ENCODE measurements at regions not wholly inside any gene's neighbourhood (a gene's known extent, or its start where the extent isn't known, plus 50 kb on each side); places are given as distances from the start of the nearest gene placed in this dataset.

- no peak overlapping the region for H4K5ac ChIP-seq (ENCODE audit: low read length)
- no CpG with 5 or more reads among the region's 1 CpG for WGBS (ENCODE audit: extremely low coverage, insufficient coverage, low lambda C conversion rate)
- no peak overlapping the region for H4K8ac ChIP-seq (ENCODE audit: low read depth, low read length)
- no peak overlapping the region for H2BK120ac ChIP-seq (ENCODE audit: low read depth, low read length)
- H3K79me2 ChIP-seq (ENCODE audit: control insufficient read depth, insufficient read depth, low read length): peaks cover 4% of the 10 kb centered on the region
- no peak overlapping the region for H3K4ac ChIP-seq (ENCODE audit: low read depth, low read length)
- no peak overlapping the region for H3K4me2 ChIP-seq (ENCODE audit: low read length)
- no peak overlapping the region for H3K27ac ChIP-seq (ENCODE audit: low read depth, low read length)
- H3K9ac ChIP-seq (ENCODE audit: low read length): no peak overlapping the region
- H3K79me1 ChIP-seq (ENCODE audit: low read length): peaks cover 5% of the 10 kb centered on the region
- H3K4me3 ChIP-seq (ENCODE audit: low read length): no peak overlapping the region
- no peak overlapping the region for H2BK15ac ChIP-seq (replicated peaks; ENCODE audit: low read depth)
- H3K27me3 ChIP-seq (ENCODE audit: insufficient read depth, low read length, poor library complexity): no peaks in the 10 kb centered on the region
- H3K18ac ChIP-seq (ENCODE audit: low read length): no peak overlapping the region
- H3K36me3 ChIP-seq (ENCODE audit: control insufficient read depth, insufficient read depth, low read length): no peaks in the 10 kb centered on the region
- no peak overlapping the region for H2AK5ac ChIP-seq (ENCODE audit: low read length)
- H3K56ac ChIP-seq (ENCODE audit: low read length): no peak overlapping the region
- no peak for DNase-seq
- H2BK5ac ChIP-seq (ENCODE audit: low read length): no peak overlapping the region
- no peak overlapping the region for H3K23ac ChIP-seq (ENCODE audit: low read length)
- no peaks in the 10 kb centered on the region for H3K4me1 ChIP-seq (ENCODE audit: control insufficient read depth, low read depth, low read length)
Measured at GRCh38 chr14:89588840-89589296, 171.8 kb upstream of the FOXN3 start.

- peaks cover 5% of the 10 kb centered on the region for H3K79me1 ChIP-seq (ENCODE audit: low read length)
- H3K79me2 ChIP-seq (ENCODE audit: control insufficient read depth, insufficient read depth, low read length): peaks cover 4% of the 10 kb centered on the region
- no peak overlapping the region for H2BK15ac ChIP-seq (replicated peaks; ENCODE audit: low read depth)
- H3K18ac ChIP-seq (ENCODE audit: low read length): no peak overlapping the region
- no peaks in the 10 kb centered on the region for H3K27me3 ChIP-seq (ENCODE audit: insufficient read depth, low read length, poor library complexity)
- H3K4me2 ChIP-seq (ENCODE audit: low read length): no peak overlapping the region
- H2BK120ac ChIP-seq (ENCODE audit: low read depth, low read length): no peak overlapping the region
- no peak overlapping the region for H4K5ac ChIP-seq (ENCODE audit: low read length)
- no peak for DNase-seq
- H3K4me1 ChIP-seq (ENCODE audit: control insufficient read depth, low read depth, low read length): no peaks in the 10 kb centered on the region
- no peak overlapping the region for H2AK5ac ChIP-seq (ENCODE audit: low read length)
- WGBS (ENCODE audit: extremely low coverage, insufficient coverage, low lambda C conversion rate): no CpG with 5 or more reads among the region's 5 CpGs
- H2BK5ac ChIP-seq (ENCODE audit: low read length): no peak overlapping the region
- H3K9ac ChIP-seq (ENCODE audit: low read length): no peak overlapping the region
- no peak overlapping the region for H3K27ac ChIP-seq (ENCODE audit: low read depth, low read length)
- H3K36me3 ChIP-seq (ENCODE audit: control insufficient read depth, insufficient read depth, low read length): no peaks in the 10 kb centered on the region
- H3K4me3 ChIP-seq (ENCODE audit: low read length): no peak overlapping the region
- no peak overlapping the region for H3K4ac ChIP-seq (ENCODE audit: low read depth, low read length)
- H3K23ac ChIP-seq (ENCODE audit: low read length): no peak overlapping the region
- H4K8ac ChIP-seq (ENCODE audit: low read depth, low read length): no peak overlapping the region
- H3K56ac ChIP-seq (ENCODE audit: low read length): no peak overlapping the region
Measured at GRCh38 chr14:89588016-89588415, 171.0 kb upstream of the FOXN3 start.

GRCh38 chr14:89587136-89587420 is 170.0 kb upstream of the FOXN3 start:
- Histone ChIP-seq H3K79me1 (ENCODE audit: low read length) (peaks cover 5% of the 10 kb centered on the region), H3K4me1 (ENCODE audit: control insufficient read depth, low read depth, low read length) (no peaks in the 10 kb centered on the region), H3K4me3 (ENCODE audit: low read length) (no peak overlapping the region), H3K9ac (ENCODE audit: low read length) (no peak overlapping the region), H3K18ac (ENCODE audit: low read length) (no peak overlapping the region), H2BK120ac (ENCODE audit: low read depth, low read length) (no peak overlapping the region), H3K36me3 (ENCODE audit: control insufficient read depth, insufficient read depth, low read length) (no peaks in the 10 kb centered on the region), H2BK5ac (ENCODE audit: low read length) (no peak overlapping the region), H4K8ac (ENCODE audit: low read depth, low read length) (no peak overlapping the region), H2BK15ac (replicated peaks; ENCODE audit: low read depth) (no peak overlapping the region), H3K4ac (ENCODE audit: low read depth, low read length) (no peak overlapping the region), H3K27ac (ENCODE audit: low read depth, low read length) (no peak overlapping the region), H3K27me3 (ENCODE audit: insufficient read depth, low read length, poor library complexity) (no peaks in the 10 kb centered on the region), H3K23ac (ENCODE audit: low read length) (no peak overlapping the region), H3K4me2 (ENCODE audit: low read length) (no peak overlapping the region), H3K56ac (ENCODE audit: low read length) (no peak overlapping the region), H2AK5ac (ENCODE audit: low read length) (no peak overlapping the region), H4K5ac (ENCODE audit: low read length) (no peak overlapping the region), H3K79me2 (ENCODE audit: control insufficient read depth, insufficient read depth, low read length) (peaks cover 4% of the 10 kb centered on the region)
- no peak for DNase-seq
- no CpG with 5 or more reads among the region's 5 CpGs for WGBS (ENCODE audit: extremely low coverage, insufficient coverage, low lambda C conversion rate)

- H3K79me2 ChIP-seq (ENCODE audit: control insufficient read depth, insufficient read depth, low read length): peaks cover 4% of the 10 kb centered on the region
- no peak overlapping the region for H2BK15ac ChIP-seq (replicated peaks; ENCODE audit: low read depth)
- no peak overlapping the region for H2AK5ac ChIP-seq (ENCODE audit: low read length)
- H3K9ac ChIP-seq (ENCODE audit: low read length): no peak overlapping the region
- no peak overlapping the region for H3K4me3 ChIP-seq (ENCODE audit: low read length)
- no peaks in the 10 kb centered on the region for H3K4me1 ChIP-seq (ENCODE audit: control insufficient read depth, low read depth, low read length)
- peaks cover 5% of the 10 kb centered on the region for H3K79me1 ChIP-seq (ENCODE audit: low read length)
- no CpG with 5 or more reads among the region's 5 CpGs for WGBS (ENCODE audit: extremely low coverage, insufficient coverage, low lambda C conversion rate)
- no peak overlapping the region for H4K5ac ChIP-seq (ENCODE audit: low read length)
- no peak for DNase-seq
- no peak overlapping the region for H3K4me2 ChIP-seq (ENCODE audit: low read length)
- H3K23ac ChIP-seq (ENCODE audit: low read length): no peak overlapping the region
- no peak overlapping the region for H3K27ac ChIP-seq (ENCODE audit: low read depth, low read length)
- H2BK5ac ChIP-seq (ENCODE audit: low read length): no peak overlapping the region
- H3K27me3 ChIP-seq (ENCODE audit: insufficient read depth, low read length, poor library complexity): no peaks in the 10 kb centered on the region
- no peak overlapping the region for H3K56ac ChIP-seq (ENCODE audit: low read length)
- no peaks in the 10 kb centered on the region for H3K36me3 ChIP-seq (ENCODE audit: control insufficient read depth, insufficient read depth, low read length)
- H3K4ac ChIP-seq (ENCODE audit: low read depth, low read length): no peak overlapping the region
- no peak overlapping the region for H4K8ac ChIP-seq (ENCODE audit: low read depth, low read length)
- no peak overlapping the region for H2BK120ac ChIP-seq (ENCODE audit: low read depth, low read length)
- H3K18ac ChIP-seq (ENCODE audit: low read length): no peak overlapping the region
Measured at GRCh38 chr14:89586258-89587135, 169.5 kb upstream of the FOXN3 start.

- no CpG with 5 or more reads among the region's 4 CpGs for WGBS (ENCODE audit: extremely low coverage, insufficient coverage, low lambda C conversion rate)
- Histone ChIP-seq H3K23ac (ENCODE audit: low read length) (no peak overlapping the region), H2AK5ac (ENCODE audit: low read length) (peak overlapping the region; percentile 37), H2BK5ac (ENCODE audit: low read length) (peak overlapping the region; percentile 19), H2BK120ac (ENCODE audit: low read depth, low read length) (no peak overlapping the region), H4K5ac (ENCODE audit: low read length) (no peak overlapping the region), H3K4me2 (ENCODE audit: low read length) (no peak overlapping the region), H3K18ac (ENCODE audit: low read length) (peak overlapping the region; percentile 14), H3K4ac (ENCODE audit: low read depth, low read length) (no peak overlapping the region), H3K79me2 (ENCODE audit: control insufficient read depth, insufficient read depth, low read length) (no peaks in the 10 kb centered on the region), H3K27ac (ENCODE audit: low read depth, low read length) (no peak overlapping the region), H3K56ac (ENCODE audit: low read length) (peak overlapping the region; percentile 6), H3K4me3 (ENCODE audit: low read length) (no peak overlapping the region), H3K79me1 (ENCODE audit: low read length) (peaks cover 5% of the 10 kb centered on the region), H4K8ac (ENCODE audit: low read depth, low read length) (no peak overlapping the region), H3K4me1 (ENCODE audit: control insufficient read depth, low read depth, low read length) (peaks cover 25% of the 10 kb centered on the region), H2BK15ac (replicated peaks; ENCODE audit: low read depth) (no peak overlapping the region), H3K9ac (ENCODE audit: low read length) (no peak overlapping the region), H3K36me3 (ENCODE audit: control insufficient read depth, insufficient read depth, low read length) (no peaks in the 10 kb centered on the region), H3K27me3 (ENCODE audit: insufficient read depth, low read length, poor library complexity) (no peaks in the 10 kb centered on the region)
- DNase-seq: no peak
Measured at GRCh38 chr14:89578156-89578555, 161.1 kb upstream of the FOXN3 start.

- peak overlapping the region; percentile 75 for H2BK120ac ChIP-seq (ENCODE audit: low read depth, low read length)
Measured at GRCh38 chr14:89576960-89577359, 159.9 kb upstream of the FOXN3 start.

More at GRCh38 chr14:89576960-89577359, 159.9 kb upstream of the FOXN3 start:
- no peak overlapping the region for H2BK15ac ChIP-seq (replicated peaks; ENCODE audit: low read depth)
- no peaks in the 10 kb centered on the region for H3K27me3 ChIP-seq (ENCODE audit: insufficient read depth, low read length, poor library complexity)
- H3K4me2 ChIP-seq (ENCODE audit: low read length): no peak overlapping the region
- no peak overlapping the region for H2AK5ac ChIP-seq (ENCODE audit: low read length)
- peak overlapping the region; percentile 37 for H3K4ac ChIP-seq (ENCODE audit: low read depth, low read length)
- no peak overlapping the region for H3K23ac ChIP-seq (ENCODE audit: low read length)
- WGBS (ENCODE audit: extremely low coverage, insufficient coverage, low lambda C conversion rate): no CpG with 5 or more reads among the region's 8 CpGs
- no peak overlapping the region for H4K5ac ChIP-seq (ENCODE audit: low read length)
- no peaks in the 10 kb centered on the region for H3K36me3 ChIP-seq (ENCODE audit: control insufficient read depth, insufficient read depth, low read length)
- H3K18ac ChIP-seq (ENCODE audit: low read length): peak overlapping the region; percentile 80
- peaks cover 2% of the 10 kb centered on the region for H3K79me2 ChIP-seq (ENCODE audit: control insufficient read depth, insufficient read depth, low read length)
- no peak overlapping the region for H2BK5ac ChIP-seq (ENCODE audit: low read length)
- H3K4me1 ChIP-seq (ENCODE audit: control insufficient read depth, low read depth, low read length): peaks cover 27% of the 10 kb centered on the region
- peaks cover 7% of the 10 kb centered on the region for H3K79me1 ChIP-seq (ENCODE audit: low read length)
- H3K56ac ChIP-seq (ENCODE audit: low read length): peak overlapping the region; percentile 59
- no peak overlapping the region for H4K8ac ChIP-seq (ENCODE audit: low read depth, low read length)
- DNase-seq: peak; percentile 89
- no peak overlapping the region for H3K4me3 ChIP-seq (ENCODE audit: low read length)
- peak overlapping the region; percentile 27 for H3K27ac ChIP-seq (ENCODE audit: low read depth, low read length)
- peak overlapping the region; percentile 2 for H3K9ac ChIP-seq (ENCODE audit: low read length)

Data from mesendoderm (in vitro differentiated cells).